Heart left ventricle (tissue), 16 donors: ENCODE measurements at regions not wholly inside any gene's neighbourhood (a gene's known extent, or its start where the extent isn't known, plus 50 kb on each side); places are given as distances from the start of the nearest gene placed in this dataset.
A peak's percentile ranks its signal among the peaks of the same experiment; 100 is the strongest.

Experiments
- ATAC-seq, 4 donors: fragments of 200-7000 bp; cut with Tn5 transposase; one replicate each; pipeline ENCODE4 v1.9.1; 2020 to 2022; ENCODE audit warnings: moderate library complexity in 4 of 4, mild to moderate bottlenecking in 3 of 4, moderate number of reproducible peaks in 1 of 4
- DNase-seq, 5 donors: peaks; one replicate each; pipeline ENCODE4 v3.0.0-alpha.2; 2020
- H3K27ac ChIP-seq, 12 donors: fragments of 200-600 bp; sonication (generic) in 4 of 12; one replicate each; pipeline versions ENCODE4 v1.5.0 to v1.8.0; 2016 to 2022; ENCODE audit warnings: mild to moderate bottlenecking in 2 of 12
- H3K27me3 ChIP-seq, 9 donors: fragments of 200-600 bp; sonication (generic) in 2 of 9; one replicate each; pipeline versions ENCODE4 v1.5.1 to v1.8.0; 2016 to 2022; ENCODE audit warnings: mild to moderate bottlenecking in 3 of 9
- H3K36me3 ChIP-seq, 9 donors: fragments of 200-600 bp; sonication (generic) in 2 of 9; one replicate each; pipeline versions ENCODE4 v1.5.0 to v1.8.0; 2018 to 2022; ENCODE audit warnings: mild to moderate bottlenecking in 2 of 9
- H3K4me1 ChIP-seq, 12 donors: fragments of 200-600 bp; sonication (generic) in 4 of 12; one replicate each; pipeline versions ENCODE4 v1.5.0 to v1.8.0; 2016 to 2022; ENCODE audit warnings: mild to moderate bottlenecking in 3 of 12
- H3K4me3 ChIP-seq, 12 donors: fragments of 200-600 bp; sonication (generic) in 4 of 12; one replicate each; pipeline versions ENCODE4 v1.5.0 to v1.8.0; 2017 to 2022; ENCODE audit warnings: mild to moderate bottlenecking in 9 of 12, moderate library complexity in 4 of 12
- H3K9me3 ChIP-seq, 12 donors: fragments of 200-600 bp; sonication (generic) in 4 of 12; one replicate each; pipeline versions ENCODE4 v1.5.0 to v1.8.0; 2016 to 2022; ENCODE audit warnings: mild to moderate bottlenecking in 1 of 12
- CTCF ChIP-seq, 12 donors: fragments of 200-600 bp; sonication (generic) in 4 of 12; IDR thresholded peaks; one replicate each; pipeline versions ENCODE4 v1.5.0 to v1.8.0; 2018 to 2022; ENCODE audit warnings: antibody characterized with exemption in 12 of 12, mild to moderate bottlenecking in 5 of 12
- POLR2A ChIP-seq, 2 donors: fragments of 450-650 bp; IDR thresholded peaks; one replicate each; pipeline ENCODE4 v1.6.1; 2017; ENCODE audit warnings: antibody characterized with exemption in 2 of 2, mild to moderate bottlenecking in 2 of 2, moderate library complexity in 2 of 2
- WGBS, 4 donors: extraction: QIAGEN DNeasy Blood & Tissue Kit in 2 of 4; methylation state at CpG; one replicate each; pipeline versions ENCODE4 v1.1.5 to v1.1.7; 2013 to 2018; 5-methylcytosine and 5-hydroxymethylcytosine counted together
- intact Hi-C, 10 donors: fragments of 100-400 bp; cut with DNase I; formaldehyde crosslinking; loops; one replicate each; pipeline versions ENCODE4 v1.11.1 to v1.14.2; 2022
- donor health status: ischemic (EF 13 %, LVEDD 7.1; RV severe dilation, severe dysfunction).
- donor health status: healthy with polysubstance abuse.
- donor health status: DM: no; HTN: yes; CAD: no.
- donor health status: DM: no; HTN: no; CAD: no.
- donor health status: ischemic (EF 25% LVEDD 6.9; RV normal size, moderate dysfunction).
- donor health status: ischemic (EF 25% LVEDD 5.7; RV mildly dilated, moderate dysfunction).
- donor health status: healthy.
- donor health status: DM: yes; HTN: yes; CAD: no.
- donor health status: ischemic (EF 35%, LVEDD 5.7; RV mildly dilated, moderate dysfunction).
- donor health status: nonischemic (EF 11% LVEDD 7.7; RV severe dilation, severe dysfunction).
- donor health status: DM: yes; HTN: yes; CAD: no.
- donor health status: PGD.
- donor health status: ischemic (EF 29% LVEDD 5.4; RV normal size, mild dysfunction).
- donor health status: nonischemic (EF 23%, LVEDD 6.1; RV moderate dilation, normal function).

- H3K27ac ChIP-seq, result no peak overlapping the region
- peak in 1 of 5 donors; percentile 32 for DNase-seq
- no peaks in the 10 kb centered on the region for H3K9me3 ChIP-seq
- WGBS, 4 donors, result 75 to 83% (median 78%) methylated on average over 7 of the region's 7 CpGs
- no peak for ATAC-seq
- no peaks in the 10 kb centered on the region for H3K36me3 ChIP-seq
- intact Hi-C loops, result no loop called here
- no peaks in the 10 kb centered on the region for H3K4me1 ChIP-seq
- H3K4me3 ChIP-seq, result no peak overlapping the region
- H3K27me3 ChIP-seq, result peaks cover 0 to 5% (median 0%) of the 10 kb centered on the region in 9 donors
- TF ChIP-seq POLR2A (IDR thresholded peaks at IDR 0.05) (no peak), CTCF (IDR thresholded peaks at IDR 0.05) (no peak)
Observed at GRCh38 chr11:70805243-70805642, 406.9 kb downstream of the CTTN start.

- no peak for ATAC-seq
- Histone ChIP-seq H3K36me3 (no peaks in the 10 kb centered on the region), H3K9me3 (no peaks in the 10 kb centered on the region), H3K27me3 (peaks cover 0 to 5% (median 0%) of the 10 kb centered on the region in 9 donors), H3K4me3 (no peak overlapping the region), H3K4me1 (no peaks in the 10 kb centered on the region), H3K27ac (no peak overlapping the region)
- intact Hi-C loops, result no loop called here
- TF ChIP-seq POLR2A (IDR thresholded peaks at IDR 0.05), result no peak
- no peak for TF ChIP-seq CTCF (IDR thresholded peaks at IDR 0.05)
- DNase-seq, result peak in 1 of 5 donors; percentile 15
- 90 to 92% (median 92%) methylated on average over 11 of the region's 11 CpGs for WGBS, 4 donors
Observed at GRCh38 chr11:70805971-70806370, 407.6 kb downstream of the CTTN start.

GRCh38 chr11:70806461-70807194 is 408.3 kb downstream of the CTTN start:
- intact Hi-C loops, result no loop called here

GRCh38 chr11:70807195-70807543 is 408.8 kb downstream of the CTTN start:
- H3K9me3 ChIP-seq, result no peaks in the 10 kb centered on the region
- H3K27ac ChIP-seq, result no peak overlapping the region
- DNase-seq (peak in 1 of 5 donors; percentile 49), ATAC-seq (no peak)
- no peak overlapping the region for H3K4me3 ChIP-seq
- WGBS, 4 donors, result 85 to 98% (median 88%) methylated on average over 8 to 12 of the region's 12 CpGs
- intact Hi-C loops, result no loop called here
- no peak for TF ChIP-seq POLR2A (IDR thresholded peaks at IDR 0.05)
- TF ChIP-seq CTCF (IDR thresholded peaks at IDR 0.05), result no peak
- peaks cover 0 to 5% (median 0%) of the 10 kb centered on the region in 9 donors for H3K27me3 ChIP-seq
- H3K36me3 ChIP-seq, result no peaks in the 10 kb centered on the region
- no peaks in the 10 kb centered on the region for H3K4me1 ChIP-seq

More at GRCh38 chr11:70806461-70807194, 408.3 kb downstream of the CTTN start:
- no peak for TF ChIP-seq CTCF (IDR thresholded peaks at IDR 0.05)
- TF ChIP-seq POLR2A (IDR thresholded peaks at IDR 0.05), result no peak
- ATAC-seq (no peak), DNase-seq (peak in 1 of 5 donors; percentile 39)
- no peaks in the 10 kb centered on the region for H3K36me3 ChIP-seq
- H3K9me3 ChIP-seq, result no peaks in the 10 kb centered on the region
- no peak overlapping the region for H3K27ac ChIP-seq
- 86 to 93% (median 88%) methylated on average over 26 to 27 of the region's 27 CpGs for WGBS, 4 donors
- no peak overlapping the region for H3K4me3 ChIP-seq
- no peaks in the 10 kb centered on the region for H3K4me1 ChIP-seq
- H3K27me3 ChIP-seq, result peaks cover 0 to 5% (median 0%) of the 10 kb centered on the region in 9 donors
